Stomach smooth muscle (tissue), 2 donors: ENCODE measurements at regions not wholly inside any gene's neighbourhood (a gene's known extent, or its start where the extent isn't known, plus 50 kb on each side); places are given as distances from the start of the nearest gene placed in this dataset.
"Not testable (repeated sequence)": the region's sequence is repeated elsewhere in the genome, so short reads cannot be mapped to it uniquely, and the experiment has no call there.

Experiments
- H3K27ac ChIP-seq: one replicate; pipeline ENCODE4 v1.7.0; 2013; ENCODE audit warnings: mild to moderate bottlenecking, low read length, inconsistent platforms
- H3K27me3 ChIP-seq, 2 donors: one replicate each; pipeline ENCODE4 v1.7.0; 2013; ENCODE audit warnings: low read length in 2 of 2; ENCODE audit not compliant: insufficient read depth in 2 of 2, control insufficient read depth in 1 of 2
- H3K36me3 ChIP-seq, 2 donors: one replicate each; pipeline ENCODE4 v1.7.0; 2013; ENCODE audit warnings: low read length in 2 of 2; ENCODE audit not compliant: control insufficient read depth in 2 of 2, insufficient read depth in 2 of 2
- H3K4me1 ChIP-seq: one replicate; pipeline ENCODE4 v1.7.0; 2013; ENCODE audit warnings: low read length; ENCODE audit not compliant: control insufficient read depth, insufficient read depth
- H3K4me3 ChIP-seq, 2 donors: one replicate each; pipeline ENCODE4 v1.7.0; 2013; ENCODE audit warnings: low read length in 2 of 2
- H3K9ac ChIP-seq, 2 donors: one replicate each; pipeline ENCODE4 v1.7.0; 2013; ENCODE audit warnings: low read length in 2 of 2, mild to moderate bottlenecking in 1 of 2
- H3K9me3 ChIP-seq, 2 donors: one replicate each; pipeline ENCODE4 v1.7.0; 2013; ENCODE audit warnings: low read length in 2 of 2; ENCODE audit not compliant: control insufficient read depth in 2 of 2
- donor health status: healthy.
- donor health status: Pancreatic carcinoma.

DNA sequence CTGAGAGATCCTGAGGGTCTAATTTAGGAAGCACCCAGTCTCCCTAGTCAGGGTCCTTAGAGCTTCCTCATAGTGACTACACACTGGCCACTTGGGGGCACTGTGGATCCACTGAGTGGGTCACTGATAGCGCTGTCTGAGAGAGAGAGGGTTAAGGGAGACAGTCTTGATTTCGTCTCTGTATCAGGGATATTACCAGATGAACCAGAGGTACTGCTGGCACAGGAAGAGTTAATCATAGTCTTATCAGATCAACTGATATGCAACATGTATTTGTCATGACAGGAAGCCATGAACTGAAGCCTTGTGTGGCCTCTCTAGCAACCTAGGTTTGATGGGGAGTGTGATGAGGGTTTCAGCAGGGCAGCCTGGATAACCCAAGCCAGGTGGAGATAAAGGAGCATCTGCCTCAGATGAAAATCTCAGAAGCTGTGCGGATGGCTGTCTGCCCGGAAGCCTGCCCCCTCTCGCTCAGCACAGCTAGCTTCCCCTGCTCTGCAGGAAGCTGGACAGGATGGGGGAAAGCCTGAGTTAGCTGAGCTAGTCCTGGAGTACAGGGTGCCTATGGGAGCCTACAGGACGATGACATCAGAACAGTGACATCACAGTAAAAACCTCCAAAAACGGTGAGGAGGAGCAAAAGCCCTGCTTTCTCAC, 214.0 kb upstream of the PRSS1 start:
- H3K9me3 ChIP-seq, result no peaks in the 10 kb centered on the region
- peaks cover 4 to 5% of the 10 kb centered on the region in 2 donors for H3K27me3 ChIP-seq
- H3K9ac ChIP-seq, result no peak overlapping the region
- no peaks in the 10 kb centered on the region for H3K36me3 ChIP-seq
- no peak overlapping the region for H3K4me3 ChIP-seq
- no peak overlapping the region for H3K27ac ChIP-seq
- no peaks in the 10 kb centered on the region for H3K4me1 ChIP-seq

DNA sequence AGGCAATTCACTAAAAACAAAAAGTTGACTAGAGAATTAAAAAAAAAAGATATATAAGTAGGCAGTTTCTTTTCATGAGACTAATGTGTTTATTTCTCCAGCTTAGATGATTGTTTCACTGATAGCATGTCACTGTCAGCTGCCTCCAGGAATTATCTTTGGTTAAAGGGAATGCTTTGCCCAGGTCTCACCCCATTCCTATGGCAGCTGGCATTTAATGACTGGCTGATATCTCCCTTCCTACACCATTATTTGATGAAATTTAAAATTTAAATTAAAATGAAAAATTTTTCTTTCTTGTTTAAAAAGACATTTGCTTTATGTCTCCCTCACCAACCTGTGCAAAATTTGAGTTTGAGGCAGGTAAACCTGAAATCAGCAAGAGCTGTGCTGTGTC, 214.5 kb upstream of the PRSS1 start:
- Histone ChIP-seq H3K36me3 (no peaks in the 10 kb centered on the region), H3K27ac (no peak overlapping the region), H3K9me3 (no peaks in the 10 kb centered on the region), H3K27me3 (peaks cover 4 to 5% of the 10 kb centered on the region in 2 donors), H3K9ac (no peak overlapping the region), H3K4me3 (no peak overlapping the region), H3K4me1 (no peaks in the 10 kb centered on the region)

DNA sequence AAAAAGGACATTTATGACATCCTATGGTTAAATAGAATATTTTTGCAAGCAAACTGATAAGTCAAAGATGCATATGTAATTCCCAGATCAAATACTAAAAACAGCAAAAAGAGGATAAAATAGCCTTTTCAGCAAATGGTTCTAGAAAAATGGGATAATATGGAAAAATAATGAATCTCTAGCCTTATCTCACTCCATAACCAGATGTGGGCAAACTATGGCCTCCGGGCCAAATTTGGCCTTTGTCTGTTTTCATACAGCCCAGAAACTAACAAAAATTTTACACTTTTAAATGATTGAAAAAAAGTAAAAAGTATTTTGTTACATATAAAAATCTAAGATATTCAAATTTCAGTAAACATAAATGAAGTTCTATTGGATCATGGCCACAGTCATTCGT, 215.4 kb upstream of the PRSS1 start:
- Histone ChIP-seq H3K9ac (no peak overlapping the region), H3K4me3 (no peak overlapping the region), H3K4me1 (no peaks in the 10 kb centered on the region), H3K36me3 (no peaks in the 10 kb centered on the region), H3K27ac (no peak overlapping the region), H3K9me3 (no peaks in the 10 kb centered on the region), H3K27me3 (peaks cover 12% of the 10 kb centered on the region in 2 donors)

DNA sequence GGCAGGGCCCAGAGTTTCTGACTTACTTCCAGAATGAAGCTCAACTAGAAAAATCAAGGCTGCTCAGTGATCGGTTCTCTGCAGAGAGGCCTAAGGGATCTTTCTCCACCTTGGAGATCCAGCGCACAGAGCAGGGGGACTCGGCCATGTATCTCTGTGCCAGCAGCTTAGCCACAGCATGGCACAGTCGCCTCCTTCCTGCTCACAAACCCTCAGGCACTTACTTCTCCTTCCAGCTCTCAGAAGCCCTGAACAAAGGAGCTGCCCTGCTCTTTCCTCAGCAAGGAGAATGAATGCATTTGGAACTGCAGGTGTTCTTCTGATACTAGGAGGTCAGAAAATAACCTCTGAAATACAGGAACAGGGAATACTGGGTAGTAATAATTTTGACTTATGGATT, 219.7 kb upstream of the PRSS1 start:
- H3K27me3 ChIP-seq, result peaks cover 12 to 17% of the 10 kb centered on the region in 2 donors

DNA sequence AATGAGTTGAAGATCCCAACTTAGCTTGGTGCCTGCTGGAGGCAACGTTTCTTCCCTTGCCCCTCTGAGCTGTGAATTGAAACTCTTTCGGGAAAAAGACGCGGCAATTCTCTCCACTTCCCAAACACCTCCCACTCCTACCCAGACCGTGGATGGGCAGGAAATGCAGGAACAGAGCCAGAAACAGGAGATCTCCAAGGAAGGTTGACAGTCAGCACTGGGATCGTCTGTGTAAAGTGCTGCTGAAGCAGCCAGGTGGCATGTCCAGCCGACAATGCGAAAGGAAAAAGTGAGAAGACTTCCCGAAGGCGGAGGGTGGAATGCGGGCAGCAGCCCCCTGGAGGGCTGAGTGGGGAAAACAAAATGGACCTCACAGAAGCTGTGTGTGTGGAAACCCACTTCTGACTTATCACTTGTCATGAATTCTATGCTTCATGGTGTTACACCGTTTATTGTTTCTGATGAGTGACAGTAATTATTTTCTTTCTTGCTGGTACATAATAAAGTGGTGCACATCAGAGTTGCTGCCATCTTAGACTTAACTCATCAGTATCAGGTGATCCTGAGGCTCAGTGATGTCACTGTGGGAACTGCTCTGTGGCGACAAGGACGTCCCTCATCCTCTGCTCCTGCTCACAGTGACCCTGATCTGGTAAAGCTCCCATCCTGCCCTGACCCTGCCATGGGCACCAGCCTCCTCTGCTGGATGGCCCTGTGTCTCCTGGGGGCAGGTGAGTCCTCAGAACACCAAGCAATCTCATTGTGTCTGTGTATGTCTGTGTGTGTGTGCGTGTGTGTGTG, 220.5 kb upstream of the PRSS1 start:
- Histone ChIP-seq H3K4me1 (no peaks in the 10 kb centered on the region), H3K27ac (no peak overlapping the region), H3K27me3 (peaks cover 12 to 17% of the 10 kb centered on the region in 2 donors), H3K4me3 (no peak overlapping the region), H3K9ac (no peak overlapping the region), H3K9me3 (no peaks in the 10 kb centered on the region), H3K36me3 (no peaks in the 10 kb centered on the region)

More for the DNA sequence above, 219.7 kb upstream of the PRSS1 start:
- H3K36me3 ChIP-seq, result no peaks in the 10 kb centered on the region
- no peaks in the 10 kb centered on the region for H3K9me3 ChIP-seq
- H3K4me1 ChIP-seq, result no peaks in the 10 kb centered on the region
- no peak overlapping the region for H3K27ac ChIP-seq
- H3K9ac ChIP-seq, result no peak overlapping the region
- no peak overlapping the region for H3K4me3 ChIP-seq

DNA sequence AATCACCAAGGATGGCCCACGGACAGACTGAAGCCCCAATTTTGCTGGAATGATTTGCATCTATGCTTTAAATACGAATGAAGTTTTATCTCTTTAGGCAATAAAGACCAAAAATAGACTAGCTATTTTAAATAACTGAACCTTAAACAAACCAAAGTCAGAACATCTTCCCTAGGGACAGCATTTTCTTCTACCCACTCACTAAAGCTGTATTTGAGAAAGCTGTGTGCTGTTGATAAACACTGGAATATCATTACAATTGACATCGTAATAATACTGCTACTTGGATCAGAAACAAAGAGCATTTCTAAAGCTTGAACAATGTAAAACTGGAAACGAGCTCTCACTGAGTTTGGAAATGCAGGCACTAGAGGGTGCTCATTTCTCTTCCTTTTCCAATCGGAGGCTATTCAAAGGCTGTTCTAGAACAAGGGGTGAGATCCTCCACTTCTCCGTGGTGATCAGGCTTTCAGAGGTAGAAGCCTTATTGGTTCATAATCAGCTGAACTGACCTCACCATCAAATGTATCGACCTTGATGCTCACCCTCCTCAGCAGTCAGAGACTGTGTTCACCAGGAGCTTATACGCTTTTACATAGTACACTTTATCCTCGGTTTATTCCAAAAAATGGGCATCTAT, 225.3 kb upstream of the PRSS1 start:
- no peak overlapping the region for H3K9ac ChIP-seq
- H3K36me3 ChIP-seq, result no peaks in the 10 kb centered on the region
- no peak overlapping the region for H3K4me3 ChIP-seq
- peaks cover 0 to 11% of the 10 kb centered on the region in 2 donors for H3K27me3 ChIP-seq
- no peaks in the 10 kb centered on the region for H3K9me3 ChIP-seq
- H3K27ac ChIP-seq, result no peak overlapping the region
- no peaks in the 10 kb centered on the region for H3K4me1 ChIP-seq

DNA sequence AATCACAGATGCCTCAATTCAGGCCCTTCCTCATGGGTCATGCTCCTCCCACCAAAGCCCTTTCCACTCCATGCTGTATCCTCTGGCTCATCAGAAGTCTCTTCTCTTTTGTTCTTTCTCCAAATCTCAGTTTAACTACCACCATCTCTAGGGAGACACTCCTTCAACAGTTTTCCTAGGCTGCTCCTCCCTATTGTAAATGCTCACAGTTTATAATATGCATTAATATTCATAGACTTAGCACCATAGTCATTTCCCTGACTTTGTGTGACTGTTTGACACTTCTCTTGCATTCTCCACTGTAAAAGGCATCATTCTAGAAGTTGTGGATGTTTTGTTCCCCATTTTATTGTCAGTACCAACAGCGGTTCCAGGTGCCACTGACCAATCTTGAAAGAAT, 226.5 kb upstream of the PRSS1 start:
- no peaks in the 10 kb centered on the region for H3K4me1 ChIP-seq

DNA sequence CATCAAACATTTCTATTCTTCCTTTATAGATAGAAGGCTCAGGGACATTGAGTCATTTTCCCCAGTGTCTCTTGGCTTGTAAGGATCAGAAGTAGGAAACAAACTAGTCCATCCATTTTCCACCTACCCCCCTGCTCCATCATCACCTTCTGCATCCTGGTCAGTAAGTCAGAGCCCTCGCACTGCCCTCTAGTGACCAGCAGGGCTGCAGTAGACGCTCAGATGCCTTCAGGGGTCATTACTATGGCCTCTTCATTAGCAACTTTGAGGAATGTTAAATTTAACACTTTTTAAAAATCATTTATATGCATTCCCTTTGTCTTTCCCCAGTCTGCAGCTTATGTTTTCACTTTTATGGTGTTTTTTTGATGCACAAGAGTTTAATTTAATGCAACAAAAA, 228.4 kb upstream of the PRSS1 start:
- not testable (repeated sequence) for H3K9ac ChIP-seq, H3K27ac ChIP-seq, H3K36me3 ChIP-seq, H3K4me3 ChIP-seq, H3K9me3 ChIP-seq, H3K27me3 ChIP-seq, H3K4me1 ChIP-seq

More for the DNA sequence above, 226.5 kb upstream of the PRSS1 start:
- Histone ChIP-seq H3K27me3 (peaks cover 0 to 5% of the 10 kb centered on the region in 2 donors), H3K9ac (no peak overlapping the region), H3K36me3 (no peaks in the 10 kb centered on the region), H3K27ac (no peak overlapping the region), H3K9me3 (no peaks in the 10 kb centered on the region), H3K4me3 (no peak overlapping the region)

DNA sequence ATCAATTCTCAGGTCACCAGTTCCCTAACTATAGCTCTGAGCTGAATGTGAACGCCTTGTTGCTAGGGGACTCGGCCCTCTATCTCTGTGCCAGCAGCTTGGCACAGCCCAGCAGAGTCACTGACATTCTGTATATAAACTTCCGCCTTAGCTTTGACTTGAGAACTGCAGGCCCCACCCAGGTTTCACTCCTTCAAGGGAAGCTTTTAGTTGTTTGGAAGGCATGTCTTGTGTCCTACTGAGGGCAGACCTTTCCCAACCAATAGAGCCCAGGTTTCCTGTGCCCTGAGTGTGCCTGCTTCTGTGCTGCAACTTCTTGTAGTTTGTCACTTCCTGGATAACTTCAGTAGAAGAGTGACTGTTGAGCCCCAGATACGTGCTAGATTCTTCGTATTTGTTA, 228.8 kb upstream of the PRSS1 start:
- not testable (repeated sequence) for H3K27ac ChIP-seq, H3K36me3 ChIP-seq, H3K4me3 ChIP-seq, H3K9me3 ChIP-seq, H3K9ac ChIP-seq, H3K4me1 ChIP-seq, H3K27me3 ChIP-seq

DNA sequence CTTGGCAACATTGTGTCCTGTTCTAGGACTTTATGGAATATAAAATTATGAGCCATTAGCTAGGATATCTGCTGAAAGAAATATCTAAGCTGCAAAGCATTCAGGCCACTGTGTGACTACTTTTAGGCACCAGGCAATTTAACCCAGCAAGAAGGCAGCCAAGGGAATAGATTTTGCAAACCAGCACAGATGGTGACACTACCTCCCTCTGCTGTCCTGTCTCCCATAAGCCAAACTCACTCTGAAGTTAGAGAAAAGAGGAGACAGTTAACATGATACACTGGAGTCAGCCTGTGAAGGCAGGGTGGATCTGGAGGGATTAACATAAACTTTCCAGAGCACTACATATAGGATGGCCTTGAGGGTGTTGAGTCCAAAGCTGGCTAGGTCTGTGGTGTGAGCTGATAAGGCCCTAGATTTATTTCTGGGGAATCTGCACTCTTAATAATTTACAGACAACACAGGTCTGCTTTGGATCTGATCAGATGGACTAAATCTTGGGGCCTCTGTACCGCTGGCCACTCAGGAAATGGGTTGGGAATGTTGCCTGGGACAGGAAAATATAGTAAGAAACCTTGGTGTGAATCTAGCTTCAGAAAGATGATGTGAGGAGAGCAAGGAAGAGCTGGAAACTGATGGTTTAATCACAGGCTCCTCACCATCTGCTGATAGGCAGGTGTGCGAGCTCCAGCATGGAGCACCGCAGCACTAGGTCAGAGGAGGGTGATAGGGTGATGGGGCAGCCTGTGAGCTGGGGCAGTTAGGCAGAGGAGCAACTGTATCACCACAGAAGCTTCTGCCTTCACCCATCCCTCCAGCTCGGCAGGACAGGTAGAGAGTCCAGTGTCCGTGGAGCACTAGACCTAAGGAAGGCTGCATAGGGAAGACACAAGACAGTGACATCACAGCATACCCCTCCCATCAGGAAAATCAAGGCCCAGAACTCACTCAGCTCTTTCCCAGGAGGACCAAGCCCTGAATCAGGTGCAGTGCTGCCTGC, 229.9 kb upstream of the PRSS1 start:
- Histone ChIP-seq H3K9ac (no peak overlapping the region), H3K36me3 (no peaks in the 10 kb centered on the region), H3K27ac (no peak overlapping the region), H3K9me3 (no peaks in the 10 kb centered on the region), H3K27me3 (no peaks in the 10 kb centered on the region), H3K4me1 (no peaks in the 10 kb centered on the region), H3K4me3 (no peak overlapping the region)
